ENCODE measurements at regions not wholly inside any gene's neighbourhood (a gene's known extent, or its start where the extent isn't known, plus 50 kb on each side); places are given as distances from the start of the nearest gene placed in this dataset.
"Not testable (repeated sequence)": the region's sequence is repeated elsewhere in the genome, so short reads cannot be mapped to it uniquely, and the experiment has no call there.

GRCh38 chr18:4549164-4549872, 94.2 kb upstream of the DLGAP1 start:
- DNase-seq (ENCODE audit: low read depth in 4 of 4, low spot score in 1 of 4): no peak

GRCh38 chr18:4547126-4547525, 92.0 kb upstream of the DLGAP1 start:
- no peak for DNase-seq (ENCODE audit: low read depth in 4 of 4, low spot score in 1 of 4)

DNA sequence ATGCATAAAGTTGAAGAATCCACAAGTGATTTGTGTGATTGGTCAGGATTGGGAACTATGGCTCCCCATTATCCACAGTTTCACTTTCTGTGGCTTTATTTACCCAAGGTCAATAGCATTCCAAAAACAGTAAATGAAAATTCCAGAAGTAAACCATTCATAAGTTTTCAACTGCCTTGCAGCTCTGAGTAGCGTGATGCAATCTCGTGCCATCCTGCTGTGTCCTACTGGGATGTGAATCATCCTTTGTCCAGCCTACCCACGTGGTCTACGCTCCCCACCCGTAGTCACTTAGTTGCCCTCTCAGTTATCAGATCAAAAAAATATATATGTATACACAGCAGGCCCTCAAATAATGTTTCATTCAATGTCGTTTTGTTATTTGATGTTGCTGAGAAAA, 89.0 kb upstream of the DLGAP1 start:
- no peak for DNase-seq (ENCODE audit: low read depth in 4 of 4, low spot score in 1 of 4)

DNA sequence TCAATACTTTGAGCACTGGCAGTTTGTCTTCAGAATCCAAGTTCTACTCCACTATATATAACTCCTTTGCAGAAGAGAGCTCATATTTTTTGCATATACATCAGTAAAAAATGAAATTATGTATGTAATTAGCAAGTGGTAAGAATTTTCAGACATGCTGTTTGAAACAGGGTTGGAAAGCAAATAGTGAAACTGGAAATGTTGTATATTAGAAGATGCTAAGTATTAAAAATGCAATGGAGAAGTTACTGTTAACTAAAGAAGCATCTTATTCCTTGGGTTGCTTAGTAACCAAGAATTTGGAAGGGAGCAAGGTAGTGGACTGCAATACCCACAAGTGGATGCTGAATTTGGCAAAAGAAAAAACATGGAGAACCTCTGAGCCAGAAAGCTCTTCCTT, 88.6 kb upstream of the DLGAP1 start:
- DNase-seq (ENCODE audit: low read depth in 4 of 4, low spot score in 1 of 4): no peak

DNA sequence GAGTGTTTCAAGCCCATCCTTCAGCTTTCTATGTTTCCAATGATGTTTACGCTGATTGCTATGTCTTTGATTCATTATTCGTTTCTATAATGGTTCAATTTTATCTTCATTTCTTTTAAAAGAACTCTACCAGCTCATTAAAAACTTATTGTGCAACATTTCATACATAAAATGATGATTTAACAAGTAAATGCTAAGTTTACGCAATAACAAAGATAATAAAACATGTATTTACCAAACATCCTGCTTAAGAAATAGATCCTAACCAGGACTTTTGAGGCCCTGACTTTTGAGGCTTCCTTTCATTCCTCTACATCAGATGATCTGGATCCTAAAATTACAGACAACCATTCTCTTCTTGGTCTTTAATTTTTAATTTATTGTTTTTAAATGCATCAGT, 86.5 kb upstream of the DLGAP1 start:
- DNase-seq (ENCODE audit: low read depth in 4 of 4, low spot score in 1 of 4): no peak

DNA sequence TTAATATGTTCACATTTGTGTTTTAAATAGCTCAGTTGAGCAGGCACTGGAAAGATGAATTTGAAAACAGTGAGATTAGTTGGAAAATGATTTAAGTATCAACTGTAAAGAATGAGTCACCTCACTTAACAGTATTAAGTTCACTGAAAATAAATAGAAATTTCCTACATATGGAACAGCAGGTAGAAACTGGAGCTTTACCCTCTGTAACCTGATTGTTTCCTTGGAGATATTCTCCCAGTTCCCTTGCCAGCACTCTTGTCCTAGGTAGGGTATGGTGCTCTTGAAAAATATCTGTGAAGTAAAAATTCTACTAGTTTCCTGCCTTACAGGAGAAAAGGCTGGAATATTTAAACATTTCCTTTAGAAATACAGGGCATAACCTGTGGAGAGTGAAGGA, 81.3 kb upstream of the DLGAP1 start:
- DNase-seq (ENCODE audit: low read depth in 4 of 4, low spot score in 1 of 4): no peak

DNA sequence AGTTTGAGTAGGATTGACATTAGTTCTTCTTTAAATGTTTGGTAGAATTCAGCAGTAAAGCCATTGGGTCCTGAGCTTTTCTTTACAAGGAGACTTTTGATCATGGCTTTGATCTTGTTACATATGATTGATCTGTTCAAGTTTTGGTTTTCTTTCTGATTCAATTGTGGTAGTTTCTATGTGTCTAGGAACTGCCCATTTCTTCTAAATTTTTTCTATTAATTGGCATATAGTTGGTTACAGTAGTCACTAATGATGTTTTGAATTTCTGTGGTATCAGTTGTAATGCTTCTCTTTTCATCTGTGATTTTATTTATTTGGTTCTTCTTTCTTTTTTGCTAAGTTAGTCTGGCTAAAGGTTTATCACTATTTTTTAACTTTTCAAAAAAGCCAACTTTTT, 73.3 kb upstream of the DLGAP1 start:
- DNase-seq (ENCODE audit: low read depth in 4 of 4, low spot score in 1 of 4): no peak

GRCh38 chr18:4527826-4528225, 72.7 kb upstream of the DLGAP1 start:
- DNase-seq (ENCODE audit: low read depth in 4 of 4, low spot score in 1 of 4): not testable (repeated sequence)

DNA sequence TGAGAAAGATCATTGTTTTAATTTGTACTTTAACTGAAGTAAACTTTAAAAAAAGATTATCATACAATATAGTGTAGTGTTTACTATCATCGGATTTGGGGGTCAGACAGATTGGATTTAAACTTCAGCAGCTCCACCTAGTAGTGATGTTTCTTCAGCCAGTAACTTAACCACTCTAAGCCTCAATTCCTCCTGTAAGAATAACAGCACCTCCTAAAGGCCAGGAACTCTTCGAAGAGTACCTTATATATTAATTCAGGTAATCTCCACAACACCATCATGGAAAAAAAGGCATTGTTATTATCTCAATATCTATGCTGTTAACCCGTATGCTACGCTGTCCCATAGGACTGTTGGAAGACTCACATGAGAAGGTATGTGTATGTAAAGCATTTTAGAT, 69.0 kb upstream of the DLGAP1 start:
- no peak for DNase-seq (ENCODE audit: low read depth in 4 of 4, low spot score in 1 of 4)

GRCh38 chr18:4511166-4511565, 56.1 kb upstream of the DLGAP1 start:
- no peak for DNase-seq (ENCODE audit: low read depth in 4 of 4, low spot score in 1 of 4)

GRCh38 chr18:4510711-4511110, 55.6 kb upstream of the DLGAP1 start:
- DNase-seq (ENCODE audit: low read depth in 4 of 4, low spot score in 1 of 4): no peak

GRCh38 chr18:4510160-4510559, 55.1 kb upstream of the DLGAP1 start:
- no peak for DNase-seq (ENCODE audit: low read depth in 4 of 4, low spot score in 1 of 4)
